ENCODE measurements at regions not wholly inside any gene's neighbourhood (a gene's known extent, or its start where the extent isn't known, plus 50 kb on each side); places are given as distances from the start of the nearest gene placed in this dataset.

- H3K27me3 ChIP-seq (replicated peaks in 1 of 4; ENCODE audit: control insufficient read depth in 3 of 4, extremely low read depth in 1 of 4, insufficient read depth in 3 of 4, low read length in 3 of 4): no peaks in the 10 kb centered on the region
- H3K79me2 ChIP-seq (ENCODE audit: control insufficient read depth in 1 of 2, insufficient read depth in 2 of 2, low read length in 2 of 2): no peaks in the 10 kb centered on the region
- FAIRE-seq: no peak
- no peaks in the 10 kb centered on the region for H3K79me1 ChIP-seq (ENCODE audit: low read depth, low read length)
- H2BK20ac ChIP-seq (ENCODE audit: low read length): no peak overlapping the region
- no peak overlapping the region for H3K4ac ChIP-seq (replicated peaks; ENCODE audit: insufficient read length, low read depth, low read length)
- no peaks in the 10 kb centered on the region; a peak in 1 of 7 replicates for H3K4me1 ChIP-seq (replicated peaks in 1 of 4; ENCODE audit: control insufficient read depth in 3 of 4, insufficient read depth in 4 of 4, low read length in 3 of 4)
- H4K91ac ChIP-seq (replicated peaks; ENCODE audit: insufficient read length, low read length): no peak overlapping the region
- H2AFZ ChIP-seq (ENCODE audit: low read length): no peak overlapping the region
- H2BK5ac ChIP-seq (ENCODE audit: low read depth, low read length): no peak overlapping the region
- H3K4me2 ChIP-seq (ENCODE audit: insufficient read depth in 1 of 2, low read depth in 2 of 2, low read length in 2 of 2): no peak overlapping the region
- no peak overlapping the region for H2AK5ac ChIP-seq (ENCODE audit: low read depth, low read length)
- no peak overlapping the region for H4K5ac ChIP-seq (ENCODE audit: insufficient read length, low read depth, low read length)
- no peak overlapping the region for H3K9ac ChIP-seq (replicated peaks in 1 of 4; ENCODE audit: extremely low read depth in 1 of 4, low read depth in 3 of 4, low read length in 3 of 4)
- H4K8ac ChIP-seq (ENCODE audit: extremely low read depth, insufficient read depth, low read length): no peak overlapping the region
- H2BK120ac ChIP-seq (replicated peaks; ENCODE audit: low read depth, low read length): no peak overlapping the region
- no peak overlapping the region for H3K23ac ChIP-seq (ENCODE audit: insufficient read length)
- no peak for DNase-seq (ENCODE audit: low read depth in 1 of 2, low spot score in 2 of 2)
- CTCF ChIA-PET (ENCODE audit: partially characterized antibody): no interaction called here
- H2BK15ac ChIP-seq (ENCODE audit: low read length): no peak overlapping the region
- H4K20me1 ChIP-seq (replicated peaks in 1 of 2; ENCODE audit: control insufficient read depth in 1 of 2, insufficient read depth in 2 of 2, low read length in 2 of 2): no peaks in the 10 kb centered on the region
- H2BK12ac ChIP-seq (ENCODE audit: low read depth, low read length): no peak overlapping the region
- no peaks in the 10 kb centered on the region for H3K23me2 ChIP-seq (ENCODE audit: low read depth, low read length)
- 94% methylated on average over 3 of the region's 3 CpGs; no CpG with 5 or more reads in 1 of the 2 experiments for WGBS, 2 experiments (ENCODE audit: extremely low coverage in 1 of 2, insufficient coverage in 1 of 2, insufficient read length in 1 of 2, insufficient replicate concordance in 2 of 2, low coverage in 1 of 2, low lambda C conversion rate in 2 of 2, missing lambda C conversion rate in 1 of 2)
- no peak overlapping the region for H3K27ac ChIP-seq (ENCODE audit: low read depth, low read length)
- TF ChIP-seq USF2 (IDR thresholded peaks at IDR 0.05; ENCODE audit: low read length) (no peak), EGR1 (IDR thresholded peaks at IDR 0.05; ENCODE audit: borderline replicate concordance, low read depth, low read length) (no peak), KDM5A (IDR thresholded peaks at IDR 0.05; ENCODE audit: low read length) (no peak), SIRT6 (IDR thresholded peaks at IDR 0.05; ENCODE audit: low read length) (no peak), CBX8 (IDR thresholded peaks at IDR 0.05; ENCODE audit: borderline replicate concordance, low read depth, low read length) (no peak)
- H3K14ac ChIP-seq (ENCODE audit: insufficient read length): no peak overlapping the region
- H3K9me3 ChIP-seq (ENCODE audit: insufficient read depth in 2 of 2, low read depth in 1 of 2, low read length in 1 of 2): no peaks in the 10 kb centered on the region
- POLR2A ChIA-PET (ENCODE audit: partially characterized antibody): no interaction called here
- no peak overlapping the region for H3K4me3 ChIP-seq (ENCODE audit: extremely low read depth in 1 of 4, insufficient read depth in 2 of 4, low read depth in 3 of 4, low read length in 4 of 4)
- H3K36me3 ChIP-seq (ENCODE audit: control insufficient read depth in 2 of 4, insufficient read depth in 4 of 4, low read length in 3 of 4): no peaks in the 10 kb centered on the region
- H3K56ac ChIP-seq (replicated peaks; ENCODE audit: insufficient read length, low read depth, low read length): no peak overlapping the region
- no peak overlapping the region for H3K18ac ChIP-seq (ENCODE audit: extremely low read depth, low read length)
Measured at GRCh38 chr4:10765386-10765785, 80.8 kb upstream of the CLNK start.

Data from H1 (cell line).